H1 (cell line): ENCODE measurements at regions not wholly inside any gene's neighbourhood (a gene's known extent, or its start where the extent isn't known, plus 50 kb on each side); places are given as distances from the start of the nearest gene placed in this dataset.

Experiments
- CTCF ChIA-PET: fragments of 300-600 bp; sonication (Branson Sonifier 250); formaldehyde crosslinking; loops from one replicate; lab custom pipeline; 2021; ENCODE audit not compliant: partially characterized antibody; lab: Charles Lee
- POLR2A ChIA-PET: fragments of 300-600 bp; sonication (Branson Sonifier 250); formaldehyde crosslinking; loops from one replicate; lab custom pipeline; 2021; ENCODE audit warnings: inconsistent platforms; ENCODE audit not compliant: partially characterized antibody; lab: Charles Lee
- DNase-seq, 2 experiments: peaks; one replicate each; pipeline versions ENCODE4 v3.0.0 to v3.0.0-alpha.2; 2010 to 2022; ENCODE audit warnings: low spot score in 2 of 2, low read depth in 1 of 2, mixed read lengths in 1 of 2
- FAIRE-seq: peaks from 2 replicates; lab custom pipeline; 2011; peaks lifted over from hg19 to GRCh38; lab: Jason Lieb, UNC
- H2AFZ ChIP-seq: 2 replicates; pipeline ENCODE4 v1.8.1; 2012; ENCODE audit warnings: low read length, inconsistent platforms
- H2AK5ac ChIP-seq: 2 replicates; pipeline ENCODE4 v1.6.1; 2013; ENCODE audit warnings: low read depth, low read length
- H2BK120ac ChIP-seq: replicated peaks from 2 replicates; pipeline ENCODE3; 2013; ENCODE audit warnings: low read depth, low read length, inconsistent platforms
- H2BK12ac ChIP-seq: 2 replicates; pipeline ENCODE4 v1.6.1; 2013; ENCODE audit warnings: low read depth, low read length
- H2BK15ac ChIP-seq: 2 replicates; pipeline ENCODE4 v1.6.1; 2013; ENCODE audit warnings: low read length
- H2BK20ac ChIP-seq: 2 replicates; pipeline ENCODE4 v1.6.1; 2013; ENCODE audit warnings: low read length
- H2BK5ac ChIP-seq: 2 replicates; pipeline ENCODE4 v1.6.1; 2013; ENCODE audit warnings: low read depth, low read length
- H3K14ac ChIP-seq: 2 replicates; pipeline ENCODE4 v1.6.1; 2013; ENCODE audit warnings: inconsistent platforms; ENCODE audit not compliant: insufficient read length
- H3K18ac ChIP-seq: 2 replicates; pipeline ENCODE4 v1.6.1; 2013; ENCODE audit warnings: low read length; ENCODE audit errors: extremely low read depth
- H3K23ac ChIP-seq: 2 replicates; pipeline ENCODE4 v1.6.1; 2013; ENCODE audit warnings: inconsistent platforms; ENCODE audit not compliant: insufficient read length
- H3K23me2 ChIP-seq: 2 replicates; pipeline ENCODE4 v1.6.1; 2013; ENCODE audit warnings: low read depth, low read length
- H3K27ac ChIP-seq: 2 replicates; pipeline ENCODE4 v1.6.1; 2011; ENCODE audit warnings: low read depth, low read length, inconsistent platforms
- H3K27me3 ChIP-seq, 4 experiments: replicated peaks in 1 of 4; 1 replicate in 1 of 4; 2 replicates in 3 of 4; pipeline versions ENCODE4 v1.6.1 to v1.8.1; 2011 to 2013; ENCODE audit warnings: low read length in 3 of 4, mild to moderate bottlenecking in 3 of 4, inconsistent platforms in 2 of 4, mixed read lengths in 2 of 4, moderate library complexity in 1 of 4; ENCODE audit not compliant: control insufficient read depth in 3 of 4, insufficient read depth in 3 of 4; ENCODE audit errors: extremely low read depth in 1 of 4
- H3K36me3 ChIP-seq, 4 experiments: 2 replicates each; pipeline versions ENCODE4 v1.6.1 to v1.8.1; 2011 to 2013; ENCODE audit warnings: mild to moderate bottlenecking in 4 of 4, low read length in 3 of 4, moderate library complexity in 2 of 4, control low read depth in 1 of 4, inconsistent platforms in 1 of 4; ENCODE audit not compliant: insufficient read depth in 4 of 4, control insufficient read depth in 2 of 4
- H3K4ac ChIP-seq: replicated peaks from 2 replicates; pipeline ENCODE3; 2013; ENCODE audit warnings: low read length, low read depth, mixed read lengths, inconsistent platforms; ENCODE audit not compliant: insufficient read length
- H3K4me1 ChIP-seq, 4 experiments: replicated peaks in 1 of 4; 1 replicate in 1 of 4; 2 replicates in 3 of 4; pipeline versions ENCODE4 v1.6.1 to v1.8.1; 2011 to 2013; ENCODE audit warnings: low read length in 3 of 4, inconsistent platforms in 2 of 4, mixed read lengths in 1 of 4; ENCODE audit not compliant: insufficient read depth in 4 of 4, control insufficient read depth in 3 of 4
- H3K4me2 ChIP-seq, 2 experiments: 2 replicates each; pipeline versions ENCODE4 v1.6.1 to v1.8.1; 2011 to 2013; ENCODE audit warnings: low read depth in 2 of 2, low read length in 2 of 2, control low read depth in 1 of 2, inconsistent platforms in 1 of 2, mild to moderate bottlenecking in 1 of 2; ENCODE audit not compliant: insufficient read depth in 1 of 2
- H3K4me3 ChIP-seq, 4 experiments: fragments of 200-600, 300-600 bp in 1 of 4; sonication (generic), shearing (Covaris generic), sonication (Bioruptor Twin) in 1 of 4; 2 replicates each; pipeline versions ENCODE4 v1.5.1 to v1.8.1; 2011 to 2016; ENCODE audit warnings: low read length in 4 of 4, low read depth in 3 of 4, control low read depth in 2 of 4, inconsistent platforms in 2 of 4, mild to moderate bottlenecking in 2 of 4, mixed read lengths in 1 of 4, moderate library complexity in 1 of 4; ENCODE audit not compliant: insufficient read depth in 2 of 4; ENCODE audit errors: extremely low read depth in 1 of 4
- H3K56ac ChIP-seq: replicated peaks from 2 replicates; pipeline ENCODE3; 2013; ENCODE audit warnings: low read depth, mild to moderate bottlenecking, mixed read lengths, low read length, inconsistent platforms; ENCODE audit not compliant: insufficient read length
- H3K79me1 ChIP-seq: 2 replicates; pipeline ENCODE4 v1.6.1; 2013; ENCODE audit warnings: low read depth, low read length, control low read depth
- H3K79me2 ChIP-seq, 2 experiments: 2 replicates each; pipeline versions ENCODE4 v1.6.1 to v1.8.1; 2012 to 2013; ENCODE audit warnings: low read length in 2 of 2, mild to moderate bottlenecking in 2 of 2, inconsistent platforms in 1 of 2; ENCODE audit not compliant: insufficient read depth in 2 of 2, control insufficient read depth in 1 of 2
- H3K9ac ChIP-seq, 4 experiments: replicated peaks in 1 of 4; 1 replicate in 1 of 4; 2 replicates in 3 of 4; pipeline versions ENCODE4 v1.6.1 to v1.8.1; 2011 to 2013; ENCODE audit warnings: low read depth in 3 of 4, low read length in 3 of 4, control low read depth in 2 of 4, mild to moderate bottlenecking in 2 of 4, moderate library complexity in 2 of 4, inconsistent platforms in 1 of 4; ENCODE audit errors: extremely low read depth in 1 of 4
- H3K9me3 ChIP-seq, 2 experiments: 2 replicates each; pipeline versions ENCODE4 v1.6.1 to v1.8.1; 2012 to 2013; ENCODE audit warnings: mild to moderate bottlenecking in 2 of 2, moderate library complexity in 2 of 2, control low read depth in 1 of 2, inconsistent platforms in 1 of 2, low read depth in 1 of 2, low read length in 1 of 2, mixed read lengths in 1 of 2; ENCODE audit not compliant: insufficient read depth in 2 of 2
- H4K20me1 ChIP-seq, 2 experiments: replicated peaks in 1 of 2; 2 replicates each; pipeline versions ENCODE3 to v1.8.1; 2011 to 2013; ENCODE audit warnings: inconsistent platforms in 2 of 2, low read length in 2 of 2, mild to moderate bottlenecking in 1 of 2; ENCODE audit not compliant: insufficient read depth in 2 of 2, control insufficient read depth in 1 of 2
- H4K5ac ChIP-seq: 2 replicates; pipeline ENCODE4 v1.6.1; 2013; ENCODE audit warnings: low read length, low read depth, mixed read lengths, inconsistent platforms; ENCODE audit not compliant: insufficient read length
- H4K8ac ChIP-seq: 2 replicates; pipeline ENCODE4 v1.8.0; 2013; ENCODE audit warnings: mild to moderate bottlenecking, moderate library complexity, low read length, inconsistent platforms; ENCODE audit not compliant: insufficient read depth; ENCODE audit errors: extremely low read depth
- H4K91ac ChIP-seq: replicated peaks from 2 replicates; pipeline ENCODE3; 2013; ENCODE audit warnings: low read length, mixed read lengths, inconsistent platforms; ENCODE audit not compliant: insufficient read length
- CEBPB ChIP-seq: IDR thresholded peaks from 2 replicates; pipeline ENCODE4 v1.6.1; 2012; ENCODE audit warnings: low read depth, low read length
- CREB1 ChIP-seq: IDR thresholded peaks from 2 replicates; pipeline ENCODE4 v1.6.1; 2012; ENCODE audit warnings: inconsistent platforms
- MAX ChIP-seq: IDR thresholded peaks from 2 replicates; pipeline ENCODE4 v1.6.1; 2012; ENCODE audit warnings: inconsistent platforms
- NANOG ChIP-seq: IDR thresholded peaks from 2 replicates; pipeline ENCODE4 v1.6.1; 2011; ENCODE audit warnings: low read length, low read depth, mild to moderate bottlenecking, inconsistent platforms; ENCODE audit not compliant: insufficient read depth, poor library complexity, severe bottlenecking
- NRF1 ChIP-seq: IDR thresholded peaks from 2 replicates; pipeline ENCODE4 v1.6.1; 2011; ENCODE audit warnings: mild to moderate bottlenecking, low read depth, low read length, improper control_type of control experiment
- RAD21 ChIP-seq, 2 experiments: IDR thresholded peaks in 1 of 2; conservative IDR thresholded peaks in 1 of 2; 2 replicates each; pipeline ENCODE4 v1.6.1; 2011; ENCODE audit warnings: low read depth in 2 of 2, low read length in 2 of 2, improper control_type of control experiment in 1 of 2, inconsistent platforms in 1 of 2, mild to moderate bottlenecking in 1 of 2, moderate library complexity in 1 of 2
- RFX5 ChIP-seq: IDR thresholded peaks from 2 replicates; pipeline ENCODE4 v1.6.1; 2011; ENCODE audit warnings: low read depth, low read length, improper control_type of control experiment, borderline replicate concordance
- RXRA ChIP-seq: IDR thresholded peaks from 2 replicates; pipeline ENCODE4 v1.6.1; 2011; ENCODE audit warnings: low read depth, mild to moderate bottlenecking, low read length, moderate library complexity; ENCODE audit not compliant: insufficient read depth
- TAF7 ChIP-seq: optimal IDR thresholded peaks from 2 replicates; pipeline ENCODE3; 2011; ENCODE audit warnings: low read depth, mild to moderate bottlenecking, inconsistent platforms, low read length, moderate library complexity, borderline replicate concordance
- TBP ChIP-seq: IDR thresholded peaks from 2 replicates; pipeline ENCODE4 v1.6.1; 2011; ENCODE audit warnings: low read depth, low read length, improper control_type of control experiment
- TCF12 ChIP-seq: IDR thresholded peaks from 2 replicates; pipeline ENCODE4 v1.6.1; 2011; ENCODE audit warnings: low read depth, mild to moderate bottlenecking, low read length
- USF2 ChIP-seq: IDR thresholded peaks from 2 replicates; pipeline ENCODE4 v1.6.1; 2011; ENCODE audit warnings: low read length, improper control_type of control experiment
- ZNF274 ChIP-seq: IDR thresholded peaks from 2 replicates; pipeline ENCODE4 v1.7.0; 2012; ENCODE audit warnings: low read length, borderline replicate concordance; ENCODE audit errors: extremely low read depth
- WGBS, 2 experiments: shearing (Covaris generic) in 1 of 2; methylation state at CpG; one replicate each; pipeline versions ENCODE4 v1.1.6 to v1.1.7; 2013 to 2015; ENCODE audit warnings: low lambda C conversion rate in 2 of 2, mixed read lengths in 2 of 2, inconsistent platforms in 1 of 2, low coverage in 1 of 2, missing lambda C conversion rate in 1 of 2; ENCODE audit not compliant: insufficient replicate concordance in 2 of 2, insufficient coverage in 1 of 2, insufficient read length in 1 of 2; ENCODE audit errors: extremely low coverage in 1 of 2, missing lambda C conversion rate in 1 of 2; 5-methylcytosine and 5-hydroxymethylcytosine counted together

- Histone ChIP-seq H3K9me3 (no peaks in the 10 kb centered on the region), H4K20me1 (no peaks in the 10 kb centered on the region), H4K5ac (no peak overlapping the region), H3K18ac (no peak overlapping the region), H3K4ac (no peak overlapping the region), H2BK12ac (no peak overlapping the region), H3K56ac (no peak overlapping the region), H2BK20ac (no peak overlapping the region), H3K79me2 (no peaks in the 10 kb centered on the region), H3K23ac (no peak overlapping the region), H3K27ac (no peak overlapping the region), H3K27me3 (no peaks in the 10 kb centered on the region), H4K8ac (no peak overlapping the region), H4K91ac (no peak overlapping the region), H3K4me1 (no peaks in the 10 kb centered on the region), H2BK15ac (no peak overlapping the region), H2BK5ac (no peak overlapping the region), H2AK5ac (no peak overlapping the region), H3K36me3 (no peaks in the 10 kb centered on the region), H3K9ac (no peak overlapping the region), H3K4me2 (no peak overlapping the region), H2AFZ (peak overlapping the region; percentile 85; the same call in 1 of the 2 replicates), H2BK120ac (no peak overlapping the region), H3K14ac (no peak overlapping the region), H3K4me3 (no peak overlapping the region), H3K79me1 (no peaks in the 10 kb centered on the region), H3K23me2 (no peaks in the 10 kb centered on the region)
- no peak for DNase-seq
- CTCF ChIA-PET, result interaction anchor here (2.1 kb wide), 1 partner anchor 9 kb away, joined by 7 read pairs; no protein-coding TSS in a partner anchor
- no peak for FAIRE-seq
- POLR2A ChIA-PET, result no interaction called here
- 57% methylated on average over 2 of the region's 2 CpGs; no CpG with 5 or more reads in 1 of the 2 experiments for WGBS, 2 experiments
- TF ChIP-seq MAX (no peak), RAD21 (IDR thresholded peaks at IDR 0.05 in 1 of 2, conservative IDR thresholded peaks at IDR 0.05 in 1 of 2; ENCODE audit: low read depth in 2 of 2, low read length in 2 of 2) (no peak), CEBPB (no peak), NANOG (no peak), ZNF274 (no peak), TAF7 (no peak), RXRA (no peak), TCF12 (no peak), TBP (no peak), NRF1 (no peak), USF2 (no peak), RFX5 (no peak), CREB1 (no peak)
Measured at GRCh38 chr9:1910269-1910811, 104.8 kb upstream of the SMARCA2 start.
